Fibroblast of upper back skin (primary cell): ENCODE measurements at regions not wholly inside any gene's neighbourhood (a gene's known extent, or its start where the extent isn't known, plus 50 kb on each side); places are given as distances from the start of the nearest gene placed in this dataset.

Experiments
- DNase-seq: peaks from one replicate; pipeline ENCODE4 v3.0.0-alpha.2; 2013

DNA sequence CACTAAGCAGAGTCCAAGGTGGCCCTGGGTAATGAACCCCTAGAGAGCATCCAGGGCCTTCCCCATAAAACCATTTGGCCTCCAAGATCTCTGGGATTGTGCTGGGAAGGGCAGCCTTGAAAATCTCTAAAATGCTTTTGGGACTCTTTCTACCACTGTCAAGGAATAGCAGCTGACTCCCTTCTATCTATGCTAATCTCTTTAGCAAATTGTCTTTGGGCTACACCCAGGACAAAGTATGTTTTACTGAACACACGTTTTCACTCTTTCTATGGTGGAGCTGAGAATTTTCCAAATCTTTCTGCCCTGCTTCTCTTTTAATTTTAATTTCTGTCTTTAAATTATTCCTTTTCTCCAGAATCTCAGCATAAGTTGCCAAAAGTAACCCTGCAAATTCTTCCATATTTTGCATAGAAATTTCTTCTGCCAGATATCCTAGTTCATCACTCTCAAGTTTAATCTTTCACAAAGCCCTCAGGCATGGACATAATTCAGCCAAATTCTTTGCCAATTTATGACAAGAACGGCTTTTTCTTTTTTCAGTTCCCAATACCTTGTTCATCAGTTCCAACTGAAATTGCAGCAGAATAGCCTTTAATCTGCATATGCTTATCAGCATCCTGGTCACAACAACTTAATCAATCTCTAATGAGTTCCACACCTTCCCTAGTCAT, 687.0 kb upstream of the ADGRL4 start:
- no peak for DNase-seq

DNA sequence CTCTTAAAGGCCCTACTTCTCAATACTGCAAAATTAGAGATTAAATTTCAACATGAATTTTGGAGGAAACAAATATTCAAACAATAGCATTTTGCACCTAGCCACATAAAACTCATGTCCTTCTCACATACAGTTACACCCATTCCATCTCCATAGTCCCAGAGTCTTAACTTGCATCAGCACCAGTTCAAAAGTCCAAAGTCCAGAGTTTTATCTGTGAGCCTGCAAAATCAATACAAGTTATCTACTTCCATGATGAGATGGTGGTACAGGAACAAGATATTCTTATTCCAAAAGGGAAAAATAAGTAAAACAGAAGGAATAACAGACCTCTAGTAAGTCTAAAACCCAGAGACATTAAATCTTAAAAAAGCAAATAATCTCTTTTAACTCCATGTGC, 686.0 kb upstream of the ADGRL4 start:
- DNase-seq = no peak

DNA sequence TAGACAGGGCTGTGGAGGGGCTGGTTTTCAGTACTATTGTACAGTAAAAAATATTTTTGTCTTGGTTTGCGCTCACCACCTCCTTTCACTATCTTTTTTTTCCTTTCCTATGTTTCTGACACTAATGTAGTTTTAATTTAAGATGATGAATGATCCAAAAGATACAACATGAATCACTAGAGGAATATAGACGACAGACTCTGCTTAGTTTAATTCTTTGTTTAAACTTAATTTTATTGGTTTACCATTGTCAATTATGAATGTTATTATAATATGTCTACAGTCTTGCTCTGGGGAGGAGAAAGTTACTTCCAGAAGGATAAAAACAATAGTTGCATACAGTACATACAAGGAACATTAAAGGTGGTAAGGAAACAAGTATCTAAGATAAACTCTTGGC, 682.4 kb upstream of the ADGRL4 start:
- DNase-seq = no peak

DNA sequence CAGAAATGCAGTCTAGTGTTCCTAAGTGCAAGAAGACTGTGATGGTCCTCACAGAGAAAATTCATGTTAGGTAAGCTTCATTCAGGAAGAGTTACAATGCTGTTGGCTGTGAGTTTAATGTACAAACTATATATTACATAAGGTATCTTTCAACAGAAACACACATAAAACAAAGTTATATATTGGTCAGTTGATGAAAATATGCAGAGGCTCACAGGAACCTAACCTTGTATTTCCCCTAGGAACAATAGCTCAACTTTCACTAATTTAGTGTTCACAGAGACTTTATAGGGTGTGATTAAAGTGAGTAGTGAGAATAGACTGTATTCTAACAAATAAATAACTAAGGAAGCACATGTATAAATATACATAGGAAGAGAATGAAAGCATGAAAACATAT, 676.9 kb upstream of the ADGRL4 start:
- no peak for DNase-seq

DNA sequence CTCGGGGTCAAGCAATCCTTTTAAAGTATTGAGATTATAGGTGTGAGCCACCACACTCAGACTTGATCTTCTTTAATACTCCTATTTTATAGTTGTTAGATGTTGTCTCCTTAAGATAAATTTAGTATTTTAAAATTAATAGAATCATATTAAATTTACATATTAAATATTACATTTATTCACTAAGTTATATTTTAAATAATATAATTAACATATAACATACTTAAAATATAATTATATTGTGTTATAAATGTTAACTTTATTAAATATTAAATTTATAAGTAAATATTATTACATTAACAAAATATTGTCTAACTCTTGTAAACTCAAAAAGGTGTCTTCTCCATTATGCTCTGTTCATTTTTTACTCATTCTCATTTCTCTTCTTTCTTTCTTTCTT, 675.9 kb upstream of the ADGRL4 start:
- DNase-seq = no peak

DNA sequence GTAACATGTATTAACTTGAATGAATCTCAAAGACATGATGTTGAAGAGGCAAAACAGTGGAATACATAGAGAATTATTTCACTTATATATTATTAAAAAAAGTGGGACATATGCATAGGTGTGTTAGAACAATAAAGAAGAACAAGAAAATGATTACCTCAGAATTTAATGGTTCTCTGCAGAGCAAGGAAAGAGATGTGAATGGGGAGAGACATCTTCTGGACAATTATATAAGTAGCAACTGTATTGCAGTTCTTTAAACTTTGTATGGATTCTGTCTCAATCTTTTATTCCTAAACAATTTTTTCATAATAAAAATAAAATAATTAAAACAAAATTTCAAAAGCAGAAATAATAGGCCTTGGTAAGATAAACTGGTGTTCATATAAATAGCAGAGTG, 674.9 kb upstream of the ADGRL4 start:
- DNase-seq = no peak

DNA sequence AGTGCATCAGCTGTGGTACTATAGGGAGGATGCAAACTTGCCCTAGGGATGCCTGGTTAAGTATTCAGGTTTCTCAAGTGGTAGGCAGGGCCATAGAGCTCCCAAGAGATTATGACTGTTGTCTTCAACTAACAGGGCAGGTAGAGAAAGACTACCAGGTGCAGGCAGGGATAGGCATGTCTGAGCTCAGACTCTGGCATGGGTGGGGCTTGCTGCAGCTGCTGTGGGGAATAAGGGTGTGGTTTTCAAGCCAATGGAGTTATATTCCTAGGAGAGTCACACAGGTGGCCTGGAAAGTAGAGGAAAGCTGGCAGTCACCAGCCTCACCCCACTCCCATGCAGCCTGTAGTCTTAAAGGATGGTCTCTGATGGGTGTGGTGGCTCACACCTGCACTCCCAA, 673.4 kb upstream of the ADGRL4 start:
- DNase-seq = no peak

DNA sequence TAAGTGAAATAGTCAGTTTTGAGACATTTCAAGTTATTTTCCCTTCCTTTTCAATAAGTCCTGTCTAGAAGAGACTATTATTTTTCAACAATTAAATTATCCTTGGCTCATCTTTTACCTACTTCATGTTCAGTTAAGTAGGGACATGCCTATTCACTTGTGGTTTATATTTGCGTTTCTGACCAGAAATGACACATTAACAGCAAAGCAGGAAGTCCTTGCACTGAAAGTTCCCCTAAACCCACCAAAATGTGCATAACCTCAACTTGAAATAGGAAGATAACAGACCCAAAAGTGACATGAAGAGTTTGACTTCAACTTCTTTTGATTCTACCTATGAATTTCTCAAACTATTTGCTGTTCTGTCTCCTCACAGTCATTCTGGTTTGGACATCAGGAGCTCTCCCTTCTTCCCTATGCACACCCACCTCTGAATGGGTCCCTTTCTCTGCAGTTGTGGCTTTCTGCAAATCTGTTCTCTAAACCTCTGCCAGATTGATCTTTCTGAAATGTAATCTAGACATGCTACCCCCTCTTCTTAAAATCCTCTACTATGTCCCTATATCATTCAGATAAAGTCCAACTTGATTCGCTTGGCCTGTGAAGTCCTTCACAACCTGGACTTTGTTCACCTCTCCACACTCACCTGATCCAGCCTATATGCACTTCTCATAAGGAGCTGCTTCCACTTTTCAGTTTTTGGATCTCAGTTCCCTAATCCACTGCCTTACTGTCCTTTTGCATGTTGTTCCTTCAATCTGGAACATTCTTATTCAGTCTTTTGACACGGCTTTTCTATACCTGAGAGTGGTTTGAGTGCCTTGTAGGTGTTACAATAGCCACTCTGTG, 661.5 kb upstream of the ADGRL4 start:
- DNase-seq = no peak

DNA sequence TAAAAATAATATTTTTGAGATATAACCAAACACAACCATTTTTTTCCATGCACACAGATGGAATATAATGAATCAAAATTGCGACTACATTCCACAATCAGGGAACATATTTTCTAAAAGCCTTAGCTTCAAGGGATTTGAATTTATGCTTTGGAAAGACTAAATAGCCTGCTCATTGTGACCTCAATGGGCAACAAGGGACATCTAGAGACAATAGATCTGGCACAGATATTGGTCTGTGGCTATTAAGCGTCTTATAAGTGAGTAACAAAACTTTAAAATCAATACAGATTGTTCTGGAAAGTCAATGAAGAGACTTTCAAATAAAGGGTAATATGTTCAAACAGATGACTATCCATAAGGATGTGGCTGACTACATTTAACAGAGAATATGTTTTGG, 660.6 kb upstream of the ADGRL4 start:
- no peak for DNase-seq

DNA sequence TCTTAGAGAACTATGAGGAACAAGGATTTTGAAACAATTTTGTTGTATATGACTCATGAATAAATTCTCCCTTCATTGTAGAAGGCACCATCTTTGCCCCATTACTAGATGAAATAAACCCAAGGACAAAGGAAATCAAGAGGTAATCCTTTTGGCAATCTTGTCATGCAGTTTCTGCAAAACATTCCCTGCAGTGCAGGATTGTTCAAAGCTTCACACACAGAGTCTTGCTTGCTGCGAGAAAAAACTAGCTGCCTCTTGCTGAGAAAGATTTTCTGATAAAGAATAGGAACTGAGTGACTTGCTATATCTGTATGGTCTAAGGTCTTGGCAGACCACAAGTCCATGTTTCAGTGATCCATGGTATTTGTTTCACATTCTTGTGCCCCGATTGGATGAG, 657.4 kb upstream of the ADGRL4 start:
- peak; percentile 33 for DNase-seq

DNA sequence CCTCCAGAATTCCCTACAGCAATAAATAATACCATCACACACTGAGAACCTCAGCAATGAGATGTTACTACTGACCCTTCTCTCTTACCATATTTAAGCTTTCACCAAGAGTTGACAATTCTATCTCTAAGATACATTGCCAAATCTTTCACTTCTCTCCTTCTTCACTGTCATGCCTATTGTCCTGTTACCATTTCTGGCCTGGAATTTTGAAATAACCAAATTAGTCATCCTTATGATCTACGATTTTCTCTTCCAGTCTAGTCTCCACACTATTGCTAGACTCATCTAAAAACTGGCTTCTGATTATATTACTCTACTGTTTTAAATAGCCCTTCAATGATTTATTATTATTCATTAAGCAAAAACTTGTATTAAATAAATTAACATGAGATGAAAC, 656.1 kb upstream of the ADGRL4 start:
- peak; percentile 16 for DNase-seq

DNA sequence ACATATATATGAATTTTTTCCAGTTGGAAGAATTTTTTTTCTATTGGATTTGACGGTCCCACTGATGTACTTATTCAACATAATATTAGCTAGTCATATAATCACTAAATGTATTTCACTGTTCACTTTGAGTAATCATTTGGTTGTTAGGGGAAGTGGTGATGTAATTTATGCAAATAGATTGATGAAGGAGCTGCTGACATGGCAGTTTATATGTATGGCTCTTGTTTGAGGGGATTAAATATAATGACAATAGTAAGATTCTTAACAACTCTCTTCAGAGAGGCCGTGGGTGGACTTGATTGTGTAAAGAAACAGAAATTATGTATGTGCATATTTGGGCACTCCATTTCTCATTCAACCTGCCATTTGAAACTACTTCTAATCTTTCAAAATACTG, 653.6 kb upstream of the ADGRL4 start:
- DNase-seq = no peak

DNA sequence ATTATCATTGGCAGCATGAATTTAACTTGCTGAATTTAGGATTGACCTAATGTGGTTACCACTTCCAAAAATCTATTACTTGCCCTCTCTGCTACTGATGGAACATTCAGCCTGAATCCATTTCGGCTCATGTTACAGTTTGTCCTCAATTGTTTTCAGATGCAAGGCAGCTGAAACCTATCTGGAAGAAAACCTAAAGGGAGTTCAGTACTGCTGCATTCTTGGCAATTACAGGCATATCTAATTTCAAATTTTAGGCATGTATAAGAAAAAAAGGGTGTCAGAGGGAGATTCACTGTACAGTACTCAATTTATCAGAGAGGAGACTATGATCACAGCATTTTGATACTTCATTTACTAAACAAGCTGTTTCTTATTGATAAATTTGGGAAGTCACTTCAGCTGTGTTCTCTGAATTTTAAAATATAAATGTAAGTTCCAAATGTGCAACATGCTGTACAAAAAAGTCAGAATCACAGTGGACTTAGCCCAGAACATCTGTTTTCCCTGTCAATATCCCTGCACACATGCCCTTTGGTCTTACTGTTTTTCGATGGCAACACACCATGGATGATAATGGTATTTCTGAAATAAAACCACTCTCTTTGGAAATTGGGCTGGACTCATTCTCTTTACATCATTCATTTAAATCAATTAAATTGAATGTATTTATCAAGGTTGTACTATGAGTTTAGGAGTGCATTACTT, 651.6 kb upstream of the ADGRL4 start:
- peak; percentile 50 for DNase-seq

DNA sequence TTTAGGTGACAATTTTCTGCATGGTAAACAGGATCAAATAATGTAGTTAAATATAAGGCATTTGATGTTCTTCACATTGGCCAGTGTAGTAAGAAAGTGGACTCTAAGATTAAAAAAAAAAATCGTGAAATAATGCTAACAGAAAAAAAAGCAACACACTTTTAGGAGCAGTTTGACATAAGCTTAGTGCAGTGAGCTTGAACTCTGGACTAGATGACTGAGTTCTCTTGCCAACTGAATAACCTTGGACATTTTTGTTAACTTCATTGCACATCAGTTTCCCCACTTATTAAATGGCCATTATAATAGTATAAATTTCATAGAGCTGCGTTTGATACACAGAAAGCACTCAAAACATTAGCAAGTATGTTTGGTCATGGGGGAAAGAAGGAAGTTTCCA, 649.3 kb upstream of the ADGRL4 start:
- DNase-seq = no peak

DNA sequence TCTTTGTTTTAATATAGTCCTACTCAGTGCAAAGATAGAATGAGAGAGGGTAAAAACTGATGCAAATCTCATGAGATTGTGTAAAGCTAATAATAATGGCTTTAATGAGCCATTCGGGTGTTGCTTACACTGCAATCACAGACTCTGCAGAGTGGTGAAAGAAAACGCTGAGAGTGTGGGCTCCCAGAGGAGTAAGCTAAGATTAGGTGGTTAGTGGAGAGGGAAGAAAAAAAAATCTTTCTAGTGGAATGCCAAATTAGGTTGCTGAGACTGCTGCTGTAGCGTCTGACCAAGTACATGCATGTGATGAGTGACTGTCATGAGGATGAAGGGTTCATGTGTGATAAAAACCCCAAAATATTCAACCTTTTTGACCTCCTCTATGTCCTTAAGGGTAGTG, 645.9 kb upstream of the ADGRL4 start:
- DNase-seq = no peak

DNA sequence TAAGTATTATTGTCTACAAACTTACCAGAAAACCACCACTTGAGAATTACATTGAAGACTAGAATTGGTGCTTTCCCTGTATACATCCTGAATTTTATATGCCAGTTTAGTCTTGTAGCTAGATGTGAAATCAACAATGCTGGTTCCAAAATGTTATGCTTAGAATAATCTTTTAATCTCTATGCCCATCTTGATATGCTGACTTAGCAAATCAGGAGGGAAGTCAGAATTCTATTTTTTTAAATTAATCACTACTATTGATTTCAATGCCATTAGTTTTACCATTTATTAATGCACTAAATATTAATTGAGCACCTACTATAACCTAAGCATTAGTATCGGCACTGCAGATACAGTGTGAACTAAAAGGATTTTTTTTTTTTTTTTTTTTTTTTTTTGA, 641.6 kb upstream of the ADGRL4 start:
- DNase-seq = no peak

DNA sequence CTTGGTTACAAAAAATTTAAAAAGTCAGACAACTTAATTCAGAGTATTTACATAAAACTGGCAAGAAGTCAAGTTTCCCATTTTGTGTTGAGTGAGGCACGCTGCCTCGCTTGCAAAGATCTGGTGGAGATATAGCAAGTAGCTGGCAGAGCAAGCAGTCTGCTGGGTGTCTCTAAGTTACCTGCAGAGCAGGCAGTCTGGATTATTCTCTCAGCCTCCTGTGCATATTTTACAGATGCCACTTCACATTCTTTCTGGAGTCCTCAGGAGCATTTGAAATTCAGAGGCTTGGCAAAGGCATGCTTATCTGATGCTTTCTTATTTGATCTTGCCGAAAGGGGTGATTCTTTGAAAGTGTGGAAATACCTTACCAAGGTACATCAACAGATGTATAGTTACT, 640.4 kb upstream of the ADGRL4 start:
- DNase-seq = no peak

DNA sequence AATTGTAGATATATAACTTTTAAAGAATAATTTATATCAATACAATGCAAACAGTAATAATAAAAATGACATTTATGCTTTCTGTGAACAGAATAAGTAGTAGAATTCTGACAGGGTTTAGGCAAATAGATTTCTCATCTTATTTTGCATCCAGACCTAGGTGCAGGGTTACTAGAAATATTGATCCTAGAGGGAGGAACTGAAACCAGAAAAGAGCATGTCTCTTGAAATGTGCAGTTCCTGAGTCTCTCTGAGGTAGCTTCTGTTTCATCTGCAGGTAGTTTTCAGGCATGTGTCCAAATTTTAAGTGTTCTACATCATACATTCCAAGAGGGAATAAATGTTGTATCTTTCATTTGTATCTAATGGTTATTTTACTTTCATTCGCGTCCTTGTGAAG, 631.9 kb upstream of the ADGRL4 start:
- DNase-seq = no peak

DNA sequence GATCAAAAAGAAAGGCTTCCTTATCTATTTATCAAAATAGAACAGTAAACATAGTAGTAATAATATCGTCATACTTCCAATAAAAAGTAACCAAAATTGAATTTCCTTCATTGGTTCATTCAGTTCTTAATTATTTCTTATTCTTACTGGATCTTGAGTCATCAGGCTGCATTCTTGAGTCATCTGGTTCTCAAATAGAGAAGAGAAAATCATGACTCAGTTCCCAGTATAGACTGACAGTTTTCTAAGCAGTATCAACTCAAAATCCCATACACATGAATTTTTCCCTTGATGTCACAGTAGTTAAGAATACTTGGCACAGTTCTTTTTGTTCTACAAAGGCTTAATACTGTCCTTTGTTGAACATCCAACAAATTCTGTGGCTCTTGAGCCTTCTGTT, 626.9 kb upstream of the ADGRL4 start:
- DNase-seq = peak; percentile 91

DNA sequence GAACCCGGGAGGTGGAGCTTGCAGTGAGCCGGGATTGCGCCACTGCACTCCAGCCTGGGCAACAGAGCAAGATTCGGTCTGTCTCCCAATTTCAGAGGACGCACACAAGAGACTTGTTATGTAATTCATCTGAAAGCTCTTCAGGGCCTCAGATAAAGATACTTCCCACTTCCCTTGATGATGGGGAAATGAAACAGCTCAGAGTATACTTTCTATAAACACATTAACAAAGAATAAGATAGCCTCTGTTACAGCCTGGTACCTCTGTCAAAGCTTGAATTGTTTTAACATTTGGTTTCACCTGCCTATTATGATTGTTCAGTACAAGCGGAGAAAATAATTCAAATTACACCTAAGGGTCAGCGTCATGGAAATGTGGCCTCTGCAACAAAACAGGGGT, 622.9 kb upstream of the ADGRL4 start:
- DNase-seq = no peak

DNA sequence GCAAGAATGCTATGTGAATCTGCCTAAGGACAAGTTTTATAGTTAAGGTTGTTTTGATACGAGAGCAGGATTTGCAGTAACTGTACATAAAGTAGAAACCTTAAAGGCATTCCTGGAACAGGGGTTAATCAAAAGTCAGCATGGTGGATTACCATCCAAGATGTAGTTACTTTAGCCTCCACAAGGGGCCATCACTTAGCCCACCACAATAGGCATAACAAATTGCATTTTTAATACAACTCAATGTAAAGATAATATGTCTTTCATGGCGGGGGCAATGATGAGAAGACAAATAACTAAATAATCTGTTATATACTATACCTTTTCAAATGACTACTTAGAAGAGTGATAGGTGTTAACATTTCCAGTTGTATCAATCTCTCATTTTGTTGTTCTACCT, 611.2 kb upstream of the ADGRL4 start:
- no peak for DNase-seq

DNA sequence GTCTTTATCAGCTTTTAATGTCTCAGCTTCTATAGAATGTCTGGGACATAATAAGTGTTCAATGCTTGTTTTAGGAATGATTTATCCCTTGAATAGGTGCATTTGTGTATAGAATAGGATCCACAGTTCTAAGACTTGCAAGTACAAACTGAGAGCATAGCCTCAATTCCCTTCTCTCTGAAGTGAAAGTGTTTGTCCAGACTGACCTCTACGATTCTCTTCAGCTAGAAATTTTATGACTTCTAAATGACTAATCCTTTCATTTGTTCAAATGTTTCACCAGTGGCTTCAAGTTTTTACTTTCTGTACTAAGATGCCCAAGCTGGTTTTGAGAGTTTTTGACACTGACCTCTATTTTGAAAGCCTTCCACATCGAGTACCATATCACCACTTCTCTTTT, 608.2 kb upstream of the ADGRL4 start:
- DNase-seq = no peak

DNA sequence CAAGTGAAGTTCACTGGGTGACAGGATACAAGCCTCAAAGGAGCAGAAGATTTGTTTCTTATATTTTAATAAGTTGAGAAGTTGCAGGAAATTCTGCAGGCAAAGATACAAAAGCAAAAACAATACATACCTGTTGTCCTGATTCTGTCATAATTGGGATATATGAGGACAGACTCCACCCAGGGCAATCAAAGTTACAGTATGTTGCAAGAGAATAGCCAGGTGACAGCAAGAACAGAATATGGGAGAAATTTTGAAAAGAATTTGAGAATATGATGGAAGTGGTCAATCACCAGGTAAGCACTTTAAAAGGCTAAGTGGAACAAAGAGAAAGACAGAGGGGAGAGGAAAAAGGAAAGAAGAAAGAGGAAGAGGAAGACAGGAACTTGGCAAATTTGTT, 607.6 kb upstream of the ADGRL4 start:
- DNase-seq = no peak

DNA sequence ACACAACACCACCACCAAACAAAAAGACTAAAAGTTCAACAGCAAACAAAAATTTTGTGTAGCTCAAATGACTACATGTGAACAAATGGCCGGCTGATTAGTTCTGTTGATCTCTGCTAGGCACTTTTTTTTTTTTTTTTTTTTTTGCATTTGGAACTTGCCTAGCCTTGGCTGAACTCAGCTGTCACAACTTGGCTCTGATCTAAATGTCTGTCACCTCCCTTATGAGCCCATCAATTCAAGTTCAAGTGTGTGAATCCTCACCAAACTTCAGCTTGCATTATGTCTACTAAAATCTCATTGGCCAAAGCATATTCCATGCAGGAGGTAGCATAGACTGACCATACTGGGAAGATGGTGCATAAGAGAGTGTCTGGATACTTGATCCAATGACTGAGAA, 606.5 kb upstream of the ADGRL4 start:
- DNase-seq = no peak
